KMS-11 (cell line): ENCODE measurements at regions not wholly inside any gene's neighbourhood (a gene's known extent, or its start where the extent isn't known, plus 50 kb on each side); places are given as distances from the start of the nearest gene placed in this dataset.

Experiments
- H2AFZ ChIP-seq: fragments of 200-600 bp; sonication (generic); 2 replicates; pipeline ENCODE4 v1.6.1; 2016; ENCODE audit warnings: antibody characterized with exemption, mixed run types, low read depth
- H3K27ac ChIP-seq: fragments of 200-600 bp; sonication (generic); 2 replicates; pipeline ENCODE4 v1.6.1; 2016; ENCODE audit warnings: mild to moderate bottlenecking, mixed run types
- H3K27me3 ChIP-seq: fragments of 200-600 bp; sonication (generic); 2 replicates; pipeline ENCODE4 v1.6.1; 2017; ENCODE audit warnings: mild to moderate bottlenecking, low read depth, mixed run types, moderate library complexity; ENCODE audit not compliant: insufficient read depth
- H3K36me3 ChIP-seq: fragments of 200-600 bp; sonication (generic); 2 replicates; pipeline ENCODE4 v1.6.1; 2017; ENCODE audit warnings: mild to moderate bottlenecking, mixed run types; ENCODE audit not compliant: insufficient read depth
- H3K4me1 ChIP-seq: fragments of 200-600 bp; sonication (generic); 2 replicates; pipeline ENCODE4 v1.6.1; 2016; ENCODE audit warnings: mild to moderate bottlenecking, low read depth, mixed run types; ENCODE audit not compliant: poor library complexity, severe bottlenecking
- H3K4me2 ChIP-seq: fragments of 200-600 bp; sonication (generic); 2 replicates; pipeline ENCODE4 v1.7.0; 2016; ENCODE audit warnings: mild to moderate bottlenecking, mixed run types
- H3K4me3 ChIP-seq: fragments of 200-600 bp; sonication (generic); IDR thresholded peaks from 2 replicates; pipeline ENCODE4 v1.6.1; 2017; ENCODE audit warnings: low read depth, low read length, mixed read lengths; ENCODE audit not compliant: insufficient read depth
- H3K79me2 ChIP-seq: fragments of 200-600 bp; sonication (generic); 2 replicates; pipeline ENCODE4 v1.6.1; 2016; ENCODE audit warnings: low read depth, mixed run types; ENCODE audit not compliant: insufficient read depth
- H3K9ac ChIP-seq: fragments of 200-600 bp; sonication (generic); 2 replicates; pipeline ENCODE4 v1.6.1; 2016; ENCODE audit warnings: mild to moderate bottlenecking, mixed run types
- H4K20me1 ChIP-seq: fragments of 200-600 bp; sonication (generic); 2 replicates; pipeline ENCODE4 v1.6.1; 2016; ENCODE audit warnings: mild to moderate bottlenecking, mixed run types; ENCODE audit not compliant: insufficient read depth
- TF ChIP-seq, protein P1 (sequence below): fragments of 200-600 bp; sonication (generic); conservative IDR thresholded peaks from 2 replicates; pipeline ENCODE4 v1.6.1; 2017; ENCODE audit warnings: low read depth, mild to moderate bottlenecking, antibody characterized with exemption, low read length, moderate library complexity, mixed read lengths

DNA sequence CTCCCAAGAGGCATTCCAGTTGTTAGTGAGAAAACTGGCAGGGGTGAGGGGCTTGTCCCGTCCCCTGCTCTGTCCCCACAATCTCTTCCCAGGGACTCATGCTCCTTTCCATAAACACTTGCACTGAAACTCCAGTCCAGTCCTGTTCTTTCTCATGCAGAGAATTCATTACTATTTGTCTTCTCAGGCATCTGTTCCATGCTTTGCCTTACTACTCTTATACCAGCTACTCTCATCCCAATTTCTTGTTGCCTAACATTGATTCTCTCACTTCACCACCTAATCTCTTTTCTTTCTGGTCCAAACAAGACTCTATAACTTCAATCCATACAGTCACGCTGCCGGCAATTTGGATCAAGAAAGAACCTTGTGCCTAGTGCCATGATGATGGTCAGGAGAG is 97.1 kb upstream of the VEGFC start:
- Histone ChIP-seq H3K9ac (no peak overlapping the region), H3K4me1 (no peaks in the 10 kb centered on the region), H3K4me2 (no peak overlapping the region)

DNA sequence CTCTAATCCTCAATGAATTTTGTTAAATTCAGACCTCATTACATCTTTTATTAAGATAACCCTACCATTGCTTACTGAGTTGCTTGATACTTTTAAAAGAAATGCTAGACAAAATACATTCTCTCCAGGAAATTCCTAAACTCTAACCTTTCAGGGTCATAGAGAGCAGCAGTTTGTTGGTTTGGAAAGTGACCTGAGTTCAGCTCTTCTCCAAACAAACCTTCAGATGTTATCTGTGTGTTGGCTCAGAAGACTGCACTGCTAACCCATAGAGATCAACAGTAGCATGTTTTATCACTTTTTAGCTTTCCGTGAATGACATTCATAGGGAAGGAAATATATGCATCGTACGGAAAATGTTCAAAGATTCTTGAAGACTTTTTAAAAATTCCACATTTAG is 101.8 kb upstream of the VEGFC start:
- Histone ChIP-seq H3K4me1 (no peaks in the 10 kb centered on the region), H3K4me2 (no peak overlapping the region), H3K79me2 (no peaks in the 10 kb centered on the region), H3K36me3 (no peaks in the 10 kb centered on the region), H4K20me1 (no peaks in the 10 kb centered on the region), H3K9ac (no peak overlapping the region), H3K27me3 (no peaks in the 10 kb centered on the region), H3K27ac (no peak overlapping the region), H3K4me3 (no peak overlapping the region), H2AFZ (no peak overlapping the region)
- TF ChIP-seq, protein P1, sequence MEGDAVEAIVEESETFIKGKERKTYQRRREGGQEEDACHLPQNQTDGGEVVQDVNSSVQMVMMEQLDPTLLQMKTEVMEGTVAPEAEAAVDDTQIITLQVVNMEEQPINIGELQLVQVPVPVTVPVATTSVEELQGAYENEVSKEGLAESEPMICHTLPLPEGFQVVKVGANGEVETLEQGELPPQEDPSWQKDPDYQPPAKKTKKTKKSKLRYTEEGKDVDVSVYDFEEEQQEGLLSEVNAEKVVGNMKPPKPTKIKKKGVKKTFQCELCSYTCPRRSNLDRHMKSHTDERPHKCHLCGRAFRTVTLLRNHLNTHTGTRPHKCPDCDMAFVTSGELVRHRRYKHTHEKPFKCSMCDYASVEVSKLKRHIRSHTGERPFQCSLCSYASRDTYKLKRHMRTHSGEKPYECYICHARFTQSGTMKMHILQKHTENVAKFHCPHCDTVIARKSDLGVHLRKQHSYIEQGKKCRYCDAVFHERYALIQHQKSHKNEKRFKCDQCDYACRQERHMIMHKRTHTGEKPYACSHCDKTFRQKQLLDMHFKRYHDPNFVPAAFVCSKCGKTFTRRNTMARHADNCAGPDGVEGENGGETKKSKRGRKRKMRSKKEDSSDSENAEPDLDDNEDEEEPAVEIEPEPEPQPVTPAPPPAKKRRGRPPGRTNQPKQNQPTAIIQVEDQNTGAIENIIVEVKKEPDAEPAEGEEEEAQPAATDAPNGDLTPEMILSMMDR, result no peak

More for the DNA sequence above, 97.1 kb upstream of the VEGFC start:
- H2AFZ ChIP-seq, result no peak overlapping the region
- H4K20me1 ChIP-seq, result no peaks in the 10 kb centered on the region
- no peaks in the 10 kb centered on the region for H3K79me2 ChIP-seq
- no peaks in the 10 kb centered on the region for H3K27me3 ChIP-seq
- no peak overlapping the region for H3K27ac ChIP-seq
- H3K36me3 ChIP-seq, result no peaks in the 10 kb centered on the region
- no peak overlapping the region for H3K4me3 ChIP-seq
- TF ChIP-seq, protein P1, result no peak

DNA sequence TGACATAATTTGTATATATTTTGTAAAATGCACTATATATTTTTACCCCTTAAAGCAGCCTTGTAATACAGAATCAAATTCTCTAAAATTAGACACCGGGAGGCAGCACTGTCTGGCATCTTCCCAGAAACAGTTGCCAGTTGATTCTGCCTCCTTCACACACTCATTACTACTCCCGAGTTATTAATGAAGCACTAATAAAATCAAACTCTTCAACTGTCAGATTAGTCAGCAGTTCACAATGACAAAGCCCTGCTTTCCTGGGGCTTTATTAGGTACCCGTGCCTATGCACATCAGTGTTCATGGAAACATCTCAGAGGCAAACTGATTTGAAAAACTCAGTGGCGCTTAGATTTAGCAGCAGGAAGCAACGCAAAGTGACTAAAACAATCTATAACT is 103.5 kb upstream of the VEGFC start:
- H2AFZ ChIP-seq, result no peak overlapping the region
- H3K27ac ChIP-seq, result no peak overlapping the region
- no peak overlapping the region for H3K4me3 ChIP-seq
- TF ChIP-seq, protein P1, result no peak
- no peaks in the 10 kb centered on the region for H4K20me1 ChIP-seq
- no peaks in the 10 kb centered on the region for H3K4me1 ChIP-seq
- H3K79me2 ChIP-seq, result no peaks in the 10 kb centered on the region
- no peak overlapping the region for H3K4me2 ChIP-seq
- no peaks in the 10 kb centered on the region for H3K27me3 ChIP-seq
- H3K36me3 ChIP-seq, result no peaks in the 10 kb centered on the region
- no peak overlapping the region for H3K9ac ChIP-seq

DNA sequence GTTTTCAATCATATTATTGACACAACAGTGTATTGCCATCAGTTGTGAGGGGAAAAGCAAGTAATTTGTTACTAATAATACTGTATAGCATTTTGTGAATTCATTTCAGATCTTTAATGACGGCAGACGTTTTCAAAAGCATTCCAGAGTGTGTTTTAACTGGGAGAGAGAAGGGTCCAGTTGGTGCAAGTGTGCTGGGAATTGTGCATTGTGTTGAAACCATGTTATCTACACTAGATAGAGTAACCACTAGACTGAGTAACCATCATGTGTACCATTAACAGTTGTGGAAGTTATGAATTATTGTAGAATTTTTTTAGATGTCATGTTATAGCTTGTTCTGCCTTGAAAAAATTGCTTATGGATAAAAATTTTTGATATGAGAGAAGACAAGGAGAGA is 104.5 kb upstream of the VEGFC start:
- TF ChIP-seq, protein P1, result no peak
- Histone ChIP-seq H3K4me1 (no peaks in the 10 kb centered on the region), H2AFZ (no peak overlapping the region), H3K9ac (no peak overlapping the region), H3K36me3 (no peaks in the 10 kb centered on the region), H3K4me3 (no peak overlapping the region), H3K27ac (no peak overlapping the region), H3K79me2 (no peaks in the 10 kb centered on the region), H3K4me2 (no peak overlapping the region), H4K20me1 (no peaks in the 10 kb centered on the region), H3K27me3 (no peaks in the 10 kb centered on the region)
